Astrocyte of the hippocampus (primary cell): ENCODE measurements at regions not wholly inside any gene's neighbourhood (a gene's known extent, or its start where the extent isn't known, plus 50 kb on each side); places are given as distances from the start of the nearest gene placed in this dataset.

Experiments
- DNase-seq: peaks from one replicate; pipeline ENCODE4 v3.0.0; 2011; ENCODE audit warnings: low read depth, low spot score

- DNase-seq: no peak
These were observed 84.9 kb upstream of the GLIS3 start for GRCh38 chr9:4384750-4385149.

DNA sequence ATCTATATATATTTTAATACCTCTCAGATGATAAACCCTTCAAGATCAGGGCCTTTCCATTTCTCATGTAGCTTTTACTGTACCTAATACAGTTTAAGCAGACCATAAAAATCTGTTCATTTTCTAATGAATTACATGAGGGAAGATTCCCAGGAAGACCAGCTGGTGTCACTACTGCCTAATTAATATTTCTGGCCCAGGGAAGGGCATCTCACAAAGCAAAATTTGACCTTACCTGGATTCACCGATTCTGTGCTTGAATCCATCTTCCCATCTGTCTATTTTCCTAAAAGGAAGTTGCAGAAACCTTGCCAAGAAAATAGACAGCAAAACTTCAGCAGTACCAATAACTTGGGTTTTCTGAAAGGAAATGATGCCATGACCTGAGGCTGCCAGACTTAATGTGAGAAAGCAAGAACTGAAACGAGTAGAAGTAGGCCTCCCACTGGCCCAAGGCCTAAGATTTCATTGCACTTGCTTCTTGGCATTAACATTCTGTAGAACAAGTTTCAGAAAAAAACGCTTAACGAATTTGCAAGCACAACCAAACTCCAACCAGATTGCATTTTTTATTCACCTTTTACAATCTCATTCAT is 83.0 kb upstream of the GLIS3 start:
- DNase-seq: peak; percentile 59

DNA sequence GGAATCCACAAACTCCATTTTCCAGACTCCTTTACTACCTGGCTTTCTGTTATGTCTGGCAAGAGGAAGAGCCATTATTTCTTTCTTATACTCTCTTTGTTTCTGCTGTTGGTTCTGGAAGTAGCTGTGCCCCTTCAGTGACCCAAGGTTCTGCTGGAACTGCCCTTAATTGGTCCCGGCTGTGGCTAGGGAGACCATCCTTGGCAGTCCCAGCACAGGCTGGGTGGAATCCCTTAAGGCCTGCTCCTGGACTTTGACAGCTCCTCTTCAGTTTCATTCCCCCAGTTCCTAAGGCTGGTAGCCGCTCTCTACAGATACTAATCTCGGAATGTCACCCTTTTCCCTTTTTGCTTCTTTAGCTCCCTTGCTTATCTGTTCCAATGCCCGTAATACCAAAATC is 81.9 kb upstream of the GLIS3 start:
- no peak for DNase-seq

DNA sequence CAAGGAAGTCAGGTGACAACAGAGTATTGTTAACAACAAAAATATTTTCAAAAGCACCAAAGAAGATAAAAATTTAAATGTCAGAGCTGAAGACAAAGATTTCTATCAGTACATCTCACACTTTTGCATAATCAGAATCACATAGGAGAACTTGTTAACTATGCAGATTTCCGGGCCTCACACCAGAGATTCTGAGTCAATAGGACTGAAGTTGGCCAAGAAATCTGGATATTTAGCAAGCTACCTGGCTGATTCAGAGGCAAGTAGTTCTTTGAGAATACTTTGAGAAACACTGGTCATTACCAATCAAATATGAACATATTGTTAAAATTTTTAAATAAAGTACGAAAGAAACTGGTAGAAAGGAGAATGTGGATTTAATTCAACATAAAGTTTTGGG is 80.5 kb upstream of the GLIS3 start:
- no peak for DNase-seq

DNA sequence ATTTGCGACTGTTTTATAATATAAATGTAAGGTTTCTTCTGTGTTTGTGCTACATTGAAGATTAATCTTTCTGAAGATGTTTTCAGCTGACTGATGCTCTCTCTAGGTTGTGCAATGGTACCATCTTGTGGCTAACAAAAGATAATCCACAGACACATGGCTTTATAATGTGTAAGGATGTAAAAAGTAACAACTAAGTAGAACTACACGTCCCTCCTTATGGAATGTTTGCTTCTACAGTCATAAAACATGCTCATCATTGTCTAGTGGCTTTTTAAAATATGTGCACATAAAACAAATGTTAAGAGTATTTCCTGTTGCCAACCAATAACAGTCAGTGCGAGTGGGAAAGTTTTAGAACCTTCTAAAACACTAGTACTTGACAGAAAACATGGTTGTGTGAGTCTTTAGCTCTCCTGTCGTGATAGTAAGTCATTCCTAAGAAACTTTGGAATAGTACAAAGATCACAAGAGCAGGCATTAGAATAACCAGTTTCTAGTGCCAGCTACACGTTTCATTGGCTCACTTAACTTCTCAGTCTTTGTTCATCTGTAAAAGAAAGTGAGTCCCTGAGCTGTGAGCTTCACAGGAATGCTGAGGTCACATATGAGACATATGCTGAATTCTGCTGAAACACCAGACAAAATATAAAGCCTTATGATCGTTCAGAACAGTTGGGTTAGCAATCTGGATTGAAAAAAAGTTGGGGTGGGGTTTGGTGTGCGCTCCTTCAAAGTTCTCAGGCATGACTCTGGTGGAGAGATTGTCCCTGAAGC is 75.7 kb upstream of the GLIS3 start:
- peak; percentile 63 for DNase-seq

- DNase-seq: peak; percentile 92
These were observed 71.2 kb upstream of the GLIS3 start for GRCh38 chr9:4371108-4371507.

- DNase-seq: no peak
These were observed 70.6 kb upstream of the GLIS3 start for GRCh38 chr9:4370501-4370900.

GRCh38 chr9:4366591-4367330 is 66.9 kb upstream of the GLIS3 start:
- peak; percentile 81 for DNase-seq

GRCh38 chr9:4365055-4365454 is 65.2 kb upstream of the GLIS3 start:
- no peak for DNase-seq

GRCh38 chr9:4362281-4362680 is 62.4 kb upstream of the GLIS3 start:
- no peak for DNase-seq

DNA sequence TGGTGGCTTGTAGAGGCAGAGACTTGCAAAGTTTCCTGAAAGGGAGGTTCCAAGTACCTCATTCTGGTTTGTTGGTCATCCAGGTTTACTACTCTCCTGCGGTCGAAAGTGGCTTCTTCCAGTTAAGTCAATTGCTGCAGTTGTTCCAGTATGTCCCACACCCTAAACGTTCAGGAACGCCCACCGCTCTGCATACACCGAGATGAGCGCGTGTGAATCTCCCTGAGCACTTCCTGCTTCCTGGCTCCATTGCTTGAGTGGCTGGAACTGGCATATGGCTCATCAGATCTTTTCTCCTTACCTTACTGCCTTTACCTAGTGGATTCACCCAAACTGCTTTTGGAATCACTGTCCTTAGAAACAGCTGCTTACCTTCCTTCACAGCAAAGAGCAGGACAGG is 59.1 kb upstream of the GLIS3 start:
- DNase-seq: no peak

DNA sequence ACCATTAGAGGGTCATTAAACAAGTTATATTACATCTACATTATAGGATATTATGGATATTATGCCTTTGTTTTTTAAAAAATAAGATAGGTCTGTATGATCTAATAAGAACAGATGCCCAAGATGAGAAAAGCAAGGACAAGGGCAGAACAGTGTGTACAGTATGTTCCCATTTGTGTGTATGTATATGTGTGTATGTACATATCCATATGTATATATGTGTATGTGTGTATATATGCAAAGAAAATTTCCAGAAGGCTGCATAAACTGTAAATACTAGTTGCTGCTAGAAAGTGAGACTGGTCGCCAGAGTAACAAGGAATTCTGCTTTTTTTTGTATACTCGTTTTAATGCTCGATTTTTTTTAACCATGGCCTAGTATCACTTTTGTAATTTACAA is 58.1 kb upstream of the GLIS3 start:
- DNase-seq: no peak

DNA sequence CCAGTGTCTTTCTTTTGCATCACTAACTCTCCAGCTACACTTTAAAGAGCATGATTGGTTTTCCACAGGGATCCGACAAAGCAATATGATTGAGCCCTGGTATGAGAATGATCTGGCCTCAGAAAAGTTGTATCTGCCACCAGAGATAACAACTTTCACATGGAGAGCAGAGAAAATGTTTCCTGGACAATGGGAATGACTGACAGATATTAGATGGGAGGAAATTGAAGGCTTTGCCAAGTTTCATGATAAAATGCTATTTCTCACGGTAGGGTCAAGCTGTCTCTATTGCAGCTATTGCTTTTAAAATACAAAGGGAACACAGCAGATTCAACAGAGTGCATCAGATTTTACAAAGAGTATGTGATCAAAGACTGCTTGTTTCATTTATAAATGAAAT is 56.4 kb upstream of the GLIS3 start:
- no peak for DNase-seq

- DNase-seq: no peak
These were observed 53.4 kb upstream of the GLIS3 start for GRCh38 chr9:4353236-4353635.

- DNase-seq: no peak
These were observed 50.0 kb upstream of the GLIS3 start for GRCh38 chr9:4349816-4350418.
